ENCODE measurements at regions not wholly inside any gene's neighbourhood (a gene's known extent, or its start where the extent isn't known, plus 50 kb on each side); places are given as distances from the start of the nearest gene placed in this dataset.

DNA sequence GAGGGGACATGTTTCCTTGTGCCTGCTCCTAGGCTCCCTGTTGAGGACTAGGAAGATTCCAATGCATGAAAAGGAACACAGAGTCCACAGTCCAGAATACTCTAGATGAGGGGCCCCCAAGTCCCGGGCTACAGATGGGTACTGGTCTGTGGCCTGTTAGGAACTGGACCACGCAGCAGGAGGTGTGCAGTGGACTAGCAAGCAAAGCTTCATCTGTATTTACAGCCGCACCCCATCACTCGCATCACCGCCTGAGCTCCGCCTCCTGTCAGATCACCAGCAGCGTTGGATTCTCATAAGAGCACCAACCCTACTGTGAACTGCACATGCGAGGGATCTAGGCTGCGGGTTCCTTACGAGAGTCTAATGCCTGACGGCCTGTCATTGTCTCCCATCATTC is 233.0 kb upstream of the MKLN1 start:
- DNase-seq: no peak

DNA sequence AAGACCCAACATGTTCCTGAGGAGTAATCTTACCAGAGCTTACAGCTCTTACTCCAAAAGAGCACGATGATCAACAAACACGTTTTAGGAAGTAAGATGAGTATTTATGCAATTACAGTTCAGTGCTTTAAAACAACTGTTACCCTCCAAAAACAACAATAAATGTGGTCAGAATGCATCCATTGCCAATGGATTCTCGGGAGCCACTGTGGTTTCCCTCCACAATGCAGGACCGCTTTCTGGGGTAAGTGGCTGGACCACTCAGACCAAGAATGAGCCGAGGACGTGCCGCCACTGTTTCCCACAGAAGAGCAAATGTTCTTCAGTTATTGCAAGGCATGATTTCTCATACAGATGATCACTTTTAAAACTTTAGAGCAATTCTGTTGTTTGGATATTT is 232.3 kb upstream of the MKLN1 start:
- DNase-seq: no peak

- no peak for DNase-seq
Observed at GRCh38 chr7:131096267-131096927, 231.3 kb upstream of the MKLN1 start.

GRCh38 chr7:131097662-131098376 is 229.9 kb upstream of the MKLN1 start:
- DNase-seq: no peak

DNA sequence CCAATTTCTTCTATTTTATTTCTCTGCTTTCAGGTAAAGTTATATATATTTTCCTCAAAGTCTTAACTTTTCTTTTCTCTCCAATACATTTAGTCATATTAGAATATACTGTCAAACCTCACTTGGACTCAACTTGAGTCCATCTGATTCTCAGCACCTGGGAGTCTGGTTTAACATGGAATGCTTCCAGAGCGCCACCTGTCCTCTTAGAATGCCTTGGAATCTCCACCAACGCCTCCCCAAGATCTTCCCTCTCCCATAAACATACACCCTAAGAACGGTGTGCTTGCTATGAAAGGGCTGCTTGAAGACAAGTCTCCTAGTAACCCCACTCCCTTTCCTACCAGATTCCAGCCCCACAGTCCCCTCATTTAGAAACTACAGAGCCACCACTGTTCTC is 229.1 kb upstream of the MKLN1 start:
- DNase-seq: no peak

DNA sequence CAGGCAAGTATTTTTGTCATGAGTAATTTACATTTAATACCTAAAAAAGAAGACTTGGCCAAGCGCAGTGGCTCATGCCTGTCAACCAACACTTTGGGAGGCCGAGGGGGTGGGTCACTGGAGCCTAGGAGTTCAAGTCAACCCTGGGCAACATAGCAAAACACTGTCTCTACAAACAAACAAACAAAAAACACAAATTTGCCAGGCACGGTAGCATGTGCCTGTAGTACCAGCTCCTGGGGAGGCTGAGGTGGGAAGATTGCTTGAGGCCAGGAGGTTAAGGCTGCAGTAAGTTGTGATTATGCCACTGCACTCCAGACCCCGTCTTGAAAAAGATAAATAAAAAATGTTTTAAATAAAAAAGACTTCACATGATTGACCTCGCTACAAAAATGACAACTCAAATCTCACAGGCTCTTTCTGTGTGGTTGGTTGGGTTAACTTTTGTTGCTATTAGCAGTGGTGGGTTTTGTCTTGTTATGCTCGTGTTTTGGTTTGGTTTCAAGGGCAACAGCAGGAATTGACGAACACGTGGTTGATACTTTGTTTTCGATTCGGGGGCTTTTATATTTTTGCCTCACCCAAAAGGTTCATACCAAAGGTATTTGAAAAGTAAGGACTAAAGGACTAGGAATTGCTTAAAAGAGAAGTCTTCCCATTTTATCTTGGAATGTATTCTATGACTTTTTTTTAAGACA is 227.2 kb upstream of the MKLN1 start:
- no peak for DNase-seq

- DNase-seq: no peak
Observed at GRCh38 chr7:131103997-131104396, 223.7 kb upstream of the MKLN1 start.

- no peak for DNase-seq
Observed at GRCh38 chr7:131104596-131105293, 222.9 kb upstream of the MKLN1 start.

GRCh38 chr7:131105294-131105798 is 222.3 kb upstream of the MKLN1 start:
- DNase-seq: no peak

GRCh38 chr7:131105799-131106680 is 221.6 kb upstream of the MKLN1 start:
- peak; percentile 41 for DNase-seq

- no peak for DNase-seq
Observed at GRCh38 chr7:131106681-131107336, 220.9 kb upstream of the MKLN1 start.

DNA sequence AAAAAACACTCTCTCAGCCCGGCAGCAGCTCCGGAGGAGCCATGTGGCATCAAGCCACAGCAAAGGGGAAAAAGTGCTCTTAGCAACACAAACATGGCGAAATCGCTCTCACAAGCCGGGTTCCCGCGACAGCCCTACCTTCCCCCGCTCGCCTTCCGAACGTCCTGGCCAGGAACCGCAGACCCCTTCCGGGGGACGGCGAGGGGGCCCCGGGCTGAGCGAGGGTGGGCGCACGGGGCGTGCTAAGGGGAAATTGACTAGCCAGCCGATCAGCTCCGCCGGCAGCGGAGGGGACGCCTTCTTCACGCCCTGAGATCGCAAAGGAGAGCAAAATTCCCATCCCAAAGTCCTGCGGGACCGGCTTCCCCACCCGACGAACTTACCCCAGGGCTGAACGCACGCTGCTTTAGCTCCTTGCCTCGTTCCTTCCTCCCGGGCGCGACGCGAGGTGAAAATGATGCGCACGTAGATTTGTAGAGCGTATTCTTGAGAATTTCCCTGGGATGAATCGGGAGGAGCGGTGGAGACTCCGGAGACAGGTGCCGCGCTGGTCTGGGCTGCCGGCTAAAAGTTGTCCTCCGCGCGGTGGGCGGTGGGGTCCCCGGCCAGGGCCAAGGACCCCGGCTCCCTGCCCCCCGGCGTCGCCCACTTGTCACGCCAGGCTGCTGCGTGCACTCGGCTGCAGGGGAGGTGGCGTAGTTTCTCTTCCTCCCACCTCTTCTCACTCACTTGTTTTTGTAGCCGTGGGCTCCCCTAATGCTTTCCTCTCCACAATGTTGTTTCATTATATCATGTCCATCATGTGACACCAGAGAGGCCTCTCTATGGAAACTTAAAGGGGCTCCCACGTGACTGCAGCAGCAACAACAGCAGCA is 220.1 kb upstream of the MKLN1 start:
- peak; percentile 56 for DNase-seq

DNA sequence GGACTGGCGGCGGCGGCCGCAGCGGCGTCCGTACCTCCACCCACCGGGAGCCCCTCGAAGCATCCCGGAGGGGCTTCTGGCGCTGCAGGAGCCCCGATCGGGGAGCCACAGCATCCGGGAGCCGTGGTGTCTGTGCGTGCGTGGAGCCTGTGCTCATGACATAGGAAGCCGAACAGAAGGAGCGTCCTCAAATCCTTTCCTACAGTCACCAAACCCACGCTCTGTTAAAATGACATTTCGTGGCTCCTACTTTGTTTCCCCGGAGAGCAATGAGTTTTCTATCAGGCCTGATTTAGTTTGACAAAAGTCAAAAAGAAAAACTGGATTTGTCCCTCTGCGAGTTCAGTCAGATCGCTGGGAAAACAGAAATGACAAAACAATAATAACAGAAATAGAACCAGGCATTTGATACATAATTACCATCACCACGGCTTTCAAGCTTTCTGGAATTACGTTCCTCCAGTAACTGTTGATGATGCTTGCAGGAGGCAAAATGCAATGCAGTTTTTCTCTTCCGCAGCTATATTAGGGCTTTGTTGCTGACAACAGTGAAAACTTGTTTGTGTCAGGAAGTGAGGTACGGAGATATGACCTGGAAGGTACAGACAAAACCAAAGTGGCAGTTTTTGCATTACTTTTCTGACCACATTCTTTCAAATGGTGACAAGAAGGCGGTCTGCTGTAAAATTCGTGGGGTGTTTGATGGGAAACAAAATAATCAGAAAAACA is 219.3 kb upstream of the MKLN1 start:
- no peak for DNase-seq

GRCh38 chr7:131109011-131109758 is 218.5 kb upstream of the MKLN1 start:
- no peak for DNase-seq

GRCh38 chr7:131109759-131110296 is 217.8 kb upstream of the MKLN1 start:
- peak; percentile 76 for DNase-seq

GRCh38 chr7:131110297-131111080 is 217.2 kb upstream of the MKLN1 start:
- DNase-seq: peak; percentile 32

- peak; percentile 32 for DNase-seq
Observed at GRCh38 chr7:131111081-131111576, 216.5 kb upstream of the MKLN1 start.

DNA sequence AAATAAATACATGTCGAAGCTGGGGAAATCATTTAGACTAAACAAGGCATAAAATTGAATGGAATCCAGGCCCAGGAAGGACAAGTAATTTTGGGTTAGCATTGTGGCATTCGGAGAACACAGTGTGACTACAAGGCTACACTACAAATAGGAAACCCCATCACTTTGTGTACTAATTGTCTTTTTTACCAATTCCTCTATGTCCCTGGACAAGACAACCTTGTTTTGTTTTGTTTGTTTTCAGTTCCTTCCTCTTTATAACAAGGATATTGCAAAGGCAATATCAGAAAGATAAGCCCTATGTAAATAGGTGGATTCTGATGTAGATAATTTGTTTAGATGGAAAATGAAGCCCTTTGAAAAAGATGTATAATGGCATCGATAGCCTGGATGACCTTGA is 215.9 kb upstream of the MKLN1 start:
- no peak for DNase-seq

Measured in NCI-H1436 (cell line).